ENCODE measurements at regions not wholly inside any gene's neighbourhood (a gene's known extent, or its start where the extent isn't known, plus 50 kb on each side); places are given as distances from the start of the nearest gene placed in this dataset.
A peak's percentile ranks its signal among the peaks of the same experiment; 100 is the strongest.

- DNase-seq (ENCODE audit: low read depth in 2 of 2), result no peak
Observed at GRCh38 chr13:68293631-68294030, 1063.5 kb upstream of the PCDH9 start.

- DNase-seq (ENCODE audit: low read depth in 2 of 2), result no peak
Observed at GRCh38 chr13:68292601-68293000, 1062.5 kb upstream of the PCDH9 start.

GRCh38 chr13:68291595-68291994, 1061.5 kb upstream of the PCDH9 start:
- no peak for DNase-seq (ENCODE audit: low read depth in 2 of 2)

- no peak for DNase-seq (ENCODE audit: low read depth in 2 of 2)
Observed at GRCh38 chr13:68275758-68276157, 1045.6 kb upstream of the PCDH9 start.

GRCh38 chr13:68272652-68273051, 1042.5 kb upstream of the PCDH9 start:
- DNase-seq (ENCODE audit: low read depth in 2 of 2), result no peak

- DNase-seq (ENCODE audit: low read depth in 2 of 2), result no peak
Observed at GRCh38 chr13:68264692-68265091, 1034.6 kb upstream of the PCDH9 start.

GRCh38 chr13:68261105-68261504, 1031.0 kb upstream of the PCDH9 start:
- no peak for DNase-seq (ENCODE audit: low read depth in 2 of 2)

GRCh38 chr13:68257111-68257842, 1027.1 kb upstream of the PCDH9 start:
- DNase-seq (ENCODE audit: low read depth in 2 of 2), result no peak

- no peak for DNase-seq (ENCODE audit: low read depth in 2 of 2)
Observed at GRCh38 chr13:68254151-68254550, 1024.0 kb upstream of the PCDH9 start.

- DNase-seq (ENCODE audit: low read depth in 2 of 2), result no peak
Observed at GRCh38 chr13:68234274-68234673, 1004.1 kb upstream of the PCDH9 start.

- no peak for DNase-seq (ENCODE audit: low read depth in 2 of 2)
Observed at GRCh38 chr13:68232351-68233130, 1002.4 kb upstream of the PCDH9 start.

GRCh38 chr13:68214691-68215415, 984.7 kb upstream of the PCDH9 start:
- DNase-seq (ENCODE audit: low read depth in 2 of 2), result no peak

GRCh38 chr13:68199271-68199670, 969.1 kb upstream of the PCDH9 start:
- no peak for DNase-seq (ENCODE audit: low read depth in 2 of 2)

GRCh38 chr13:68190818-68191217, 960.7 kb upstream of the PCDH9 start:
- DNase-seq (ENCODE audit: low read depth in 2 of 2), result no peak

GRCh38 chr13:68185444-68186141, 955.5 kb upstream of the PCDH9 start:
- DNase-seq (ENCODE audit: low read depth in 2 of 2), result peak; percentile 5

GRCh38 chr13:68176475-68176874, 946.3 kb upstream of the PCDH9 start:
- peak; percentile 67 to 71 for DNase-seq (ENCODE audit: low read depth in 2 of 2)

- no peak for DNase-seq (ENCODE audit: low read depth in 2 of 2)
Observed at GRCh38 chr13:68174893-68175292, 944.8 kb upstream of the PCDH9 start.

- DNase-seq (ENCODE audit: low read depth in 2 of 2), result no peak
Observed at GRCh38 chr13:68173111-68173510, 943.0 kb upstream of the PCDH9 start.

- DNase-seq (ENCODE audit: low read depth in 2 of 2), result no peak
Observed at GRCh38 chr13:68170961-68171360, 940.8 kb upstream of the PCDH9 start.

- DNase-seq (ENCODE audit: low read depth in 2 of 2), result no peak
Observed at GRCh38 chr13:68168448-68168847, 938.3 kb upstream of the PCDH9 start.

GRCh38 chr13:68160466-68160865, 930.3 kb upstream of the PCDH9 start:
- DNase-seq (ENCODE audit: low read depth in 2 of 2), result peak; percentile 15 to 23

- DNase-seq (ENCODE audit: low read depth in 2 of 2), result no peak
Observed at GRCh38 chr13:68152414-68152813, 922.3 kb upstream of the PCDH9 start.

Data from fibroblast of skin of left biceps (primary cell).